IMR-90 (cell line): ENCODE measurements at regions not wholly inside any gene's neighbourhood (a gene's known extent, or its start where the extent isn't known, plus 50 kb on each side); places are given as distances from the start of the nearest gene placed in this dataset.

ENCODE experiments used
- ATAC-seq: fragments of 200-7000 bp; cut with Tn5 transposase; 2 replicates; pipeline ENCODE4 v1.9.1; 2020; ENCODE audit warnings: low read depth, mild to moderate bottlenecking, moderate library complexity
- BruUV-seq: library from RNA; stranded (reverse); fragments of 400-500 nt; replicated peaks from 2 replicates; lab custom pipeline; 2021; lab: Mats Ljungman, UMichigan
- CTCF ChIA-PET: fragments of 300-600 bp; formaldehyde crosslinking; extraction: SDS; loops from one replicate; lab custom pipeline; 2021; ENCODE audit warnings: antibody characterized with exemption; lab: Yijun Ruan, JAX
- POLR2A ChIA-PET: fragments of 300-600 bp; sonication (Branson Sonifier 250); formaldehyde crosslinking; loops from one replicate; lab custom pipeline; 2022; ENCODE audit warnings: antibody characterized with exemption; ENCODE audit not compliant: unreplicated experiment; lab: Charles Lee
- DNase-seq: peaks from one replicate; pipeline ENCODE4 v3.0.0; 2013
- H2AFZ ChIP-seq: replicated peaks from 2 replicates; pipeline ENCODE3; 2013; ENCODE audit warnings: low read length, mild to moderate bottlenecking; ENCODE audit not compliant: poor library complexity
- H2AK5ac ChIP-seq: 2 replicates; pipeline ENCODE4 v1.6.1; 2013; ENCODE audit warnings: low read depth, low read length, inconsistent platforms
- H2AK9ac ChIP-seq: replicated peaks from 2 replicates; pipeline ENCODE3; 2013; ENCODE audit warnings: mild to moderate bottlenecking, low read depth, low read length, moderate library complexity; ENCODE audit not compliant: poor library complexity
- H2BK120ac ChIP-seq: 2 replicates; pipeline ENCODE4 v1.6.1; 2013; ENCODE audit warnings: low read depth, low read length, inconsistent platforms
- H2BK15ac ChIP-seq: 3 replicates; pipeline ENCODE4 v1.6.1; 2013; ENCODE audit warnings: low read depth, low read length, inconsistent platforms
- H2BK20ac ChIP-seq: 2 replicates; pipeline ENCODE4 v1.6.1; 2013; ENCODE audit warnings: low read depth, mild to moderate bottlenecking, inconsistent platforms, low read length, moderate library complexity
- H2BK5ac ChIP-seq: 2 replicates; pipeline ENCODE4 v1.6.1; 2013; ENCODE audit warnings: mild to moderate bottlenecking, low read depth, low read length, inconsistent platforms; ENCODE audit not compliant: poor library complexity, severe bottlenecking
- H3K14ac ChIP-seq: replicated peaks from 2 replicates; pipeline ENCODE4 v1.6.1; 2013; ENCODE audit warnings: low read depth, low read length, inconsistent platforms
- H3K18ac ChIP-seq: 2 replicates; pipeline ENCODE4 v1.6.1; 2013; ENCODE audit warnings: low read depth, low read length, control low read depth
- H3K23ac ChIP-seq: 2 replicates; pipeline ENCODE4 v1.6.1; 2013; ENCODE audit warnings: low read depth, low read length, inconsistent platforms
- H3K27ac ChIP-seq: 2 replicates; pipeline ENCODE4 v1.5.1; 2013; ENCODE audit warnings: mild to moderate bottlenecking, control low read depth, low read length; ENCODE audit not compliant: insufficient read depth
- H3K27me3 ChIP-seq: 2 replicates; pipeline ENCODE4 v1.6.1; 2013; ENCODE audit warnings: low read length; ENCODE audit not compliant: control insufficient read depth, insufficient read depth
- H3K36me3 ChIP-seq: 2 replicates; pipeline ENCODE4 v1.6.1; 2013; ENCODE audit warnings: low read length, mixed read lengths; ENCODE audit not compliant: control insufficient read depth, insufficient read depth
- H3K4ac ChIP-seq: 2 replicates; pipeline ENCODE4 v1.6.1; 2013; ENCODE audit warnings: low read depth, low read length, inconsistent platforms
- H3K4me1 ChIP-seq: 2 replicates; pipeline ENCODE4 v1.6.1; 2013; ENCODE audit warnings: low read length, mixed read lengths; ENCODE audit not compliant: control insufficient read depth, insufficient read depth
- H3K4me2 ChIP-seq: 2 replicates; pipeline ENCODE4 v1.6.1; 2013; ENCODE audit warnings: low read depth, mild to moderate bottlenecking, control low read depth, low read length, moderate library complexity
- H3K4me3 ChIP-seq: 2 replicates; pipeline ENCODE4 v1.5.1; 2013; ENCODE audit warnings: low read depth, mild to moderate bottlenecking, control low read depth, low read length, moderate library complexity; ENCODE audit not compliant: insufficient read depth
- H3K56ac ChIP-seq: 2 replicates; pipeline ENCODE4 v1.6.1; 2013; ENCODE audit warnings: low read length, inconsistent platforms; ENCODE audit not compliant: insufficient read depth; ENCODE audit errors: extremely low read depth
- H3K79me1 ChIP-seq, 2 experiments: 2 replicates each; pipeline ENCODE4 v1.6.1; 2013; ENCODE audit warnings: low read length in 2 of 2, inconsistent platforms in 1 of 2, low read depth in 1 of 2
- H3K9ac ChIP-seq: 2 replicates; pipeline ENCODE4 v1.6.1; 2013; ENCODE audit warnings: low read depth, low read length, control low read depth
- H3K9me1 ChIP-seq: 2 replicates; pipeline ENCODE4 v1.6.1; 2013; ENCODE audit warnings: low read length, inconsistent platforms; ENCODE audit not compliant: insufficient read depth
- H3K9me3 ChIP-seq: 2 replicates; pipeline ENCODE4 v1.6.1; 2013; ENCODE audit warnings: low read length; ENCODE audit not compliant: control insufficient read depth, insufficient read depth
- H4K20me1 ChIP-seq: 2 replicates; pipeline ENCODE4 v1.6.1; 2013; ENCODE audit warnings: low read length, inconsistent platforms; ENCODE audit not compliant: insufficient read depth
- H4K5ac ChIP-seq: 2 replicates; pipeline ENCODE4 v1.6.1; 2013; ENCODE audit warnings: mild to moderate bottlenecking, low read depth, low read length, control low read depth
- H4K8ac ChIP-seq, 2 experiments: 2 replicates each; pipeline ENCODE4 v1.6.1; 2013; ENCODE audit warnings: low read depth in 2 of 2, low read length in 2 of 2, control low read depth in 1 of 2, inconsistent platforms in 1 of 2
- H4K91ac ChIP-seq: 2 replicates; pipeline ENCODE4 v1.6.1; 2013; ENCODE audit warnings: low read depth, low read length, inconsistent platforms; ENCODE audit not compliant: insufficient read depth
- BHLHE40 ChIP-seq: fragments of 150-350 bp; IDR thresholded peaks from 2 replicates; pipeline ENCODE4 v1.6.1; 2016; ENCODE audit warnings: mild to moderate bottlenecking, low read depth, low read length
- RAD21 ChIP-seq: IDR thresholded peaks from 2 replicates; pipeline ENCODE4 v1.6.1; 2012; ENCODE audit warnings: low read length, improper control_type of control experiment
- RFX5 ChIP-seq: IDR thresholded peaks from 2 replicates; pipeline ENCODE4 v1.8.0; 2012; ENCODE audit warnings: low read depth, mild to moderate bottlenecking, low read length, moderate library complexity
- USF2 ChIP-seq: fragments of 150-350 bp; IDR thresholded peaks from 2 replicates; pipeline ENCODE4 v1.6.1; 2017; ENCODE audit warnings: mild to moderate bottlenecking, antibody characterized with exemption, low read length, low read depth
- WGBS, 2 experiments: methylation state at CpG; one replicate each; pipeline versions ENCODE4 v1.1.5 to v1.1.7; 2013; ENCODE audit warnings: missing lambda C conversion rate in 2 of 2; ENCODE audit not compliant: insufficient read length in 1 of 2; ENCODE audit errors: extremely low coverage in 2 of 2; 5-methylcytosine and 5-hydroxymethylcytosine counted together
- dilution Hi-C: fragments of 300-500 bp; cut with HindIII; formaldehyde crosslinking; loops from one replicate; pipeline ENCODE4 v1.14.3; 2018; ENCODE audit warnings: low sequenced_read_pairs; ENCODE audit not compliant: unreplicated experiment
- in situ Hi-C: fragments of 300-500 bp; cut with MboI; formaldehyde crosslinking; loops from 3 replicates; pipeline ENCODE4 v1.14.3; 2019; ENCODE audit warnings: low sequenced_read_pairs, inconsistent platforms, mixed read lengths
- intact Hi-C: fragments of 100-400 bp; cut with micrococcal nuclease; formaldehyde crosslinking; loops from 2 replicates; pipeline ENCODE4 v1.10.0; 2022

GRCh38 chr5:23269981-23270380 is 237.4 kb upstream of the PRDM9 start:
- CTCF ChIA-PET, result no interaction called here
- in situ Hi-C loops, result no loop called here

More at GRCh38 chr5:23269981-23270380, 237.4 kb upstream of the PRDM9 start:
- Histone ChIP-seq H3K79me1 (no peaks in the 10 kb centered on the region), H3K9ac (no peak overlapping the region), H3K27ac (no peak overlapping the region), H3K14ac (no peak overlapping the region), H4K5ac (no peak overlapping the region), H4K91ac (no peak overlapping the region), H3K56ac (no peak overlapping the region), H3K23ac (no peak overlapping the region), H3K9me3 (peaks cover 2% of the 10 kb centered on the region; the same call in 1 of the 2 replicates), H2BK15ac (no peak overlapping the region), H4K8ac (no peak overlapping the region), H2BK20ac (no peak overlapping the region), H3K18ac (no peak overlapping the region), H2BK5ac (no peak overlapping the region), H3K4me1 (no peaks in the 10 kb centered on the region), H2AFZ (no peak overlapping the region), H3K4me3 (no peak overlapping the region), H3K36me3 (no peaks in the 10 kb centered on the region), H3K9me1 (no peaks in the 10 kb centered on the region), H2AK9ac (no peak overlapping the region), H3K4me2 (no peak overlapping the region), H3K27me3 (no peaks in the 10 kb centered on the region), H2AK5ac (no peak overlapping the region), H2BK120ac (no peak overlapping the region), H3K4ac (no peak overlapping the region), H4K20me1 (no peaks in the 10 kb centered on the region)
- no TSS peak for BruUV-seq
- DNase-seq (no peak), ATAC-seq (no peak)
- intact Hi-C loops (no loop called here), dilution Hi-C loops (no loop called here)
- WGBS, 2 experiments, result no CpG with 5 or more reads among the region's 2 CpGs
- TF ChIP-seq BHLHE40 (no peak), RAD21 (no peak), RFX5 (no peak), USF2 (no peak)
- POLR2A ChIA-PET, result no interaction called here
